Kidney glomerular epithelial cell (primary cell): ENCODE measurements at regions not wholly inside any gene's neighbourhood (a gene's known extent, or its start where the extent isn't known, plus 50 kb on each side); places are given as distances from the start of the nearest gene placed in this dataset.
A peak's percentile ranks its signal among the peaks of the same experiment; 100 is the strongest.
"Not testable (repeated sequence)": the region's sequence is repeated elsewhere in the genome, so short reads cannot be mapped to it uniquely, and the experiment has no call there.

ENCODE experiments used
- DNase-seq: peaks from one replicate; lab custom pipeline; 2025; lab: John Stamatoyannopoulos, UW

- no peak for DNase-seq
Observed at GRCh38 chr5:18354828-18355227, 720.6 kb downstream of the TAF11L14 start.

- DNase-seq = no peak
Observed at GRCh38 chr5:18357486-18357885, 723.2 kb downstream of the TAF11L14 start.

- no peak for DNase-seq
Observed at GRCh38 chr5:18366234-18366633, 732.0 kb downstream of the TAF11L14 start.

GRCh38 chr5:18370531-18370930, 736.3 kb downstream of the TAF11L14 start:
- no peak for DNase-seq

- DNase-seq = no peak
Observed at GRCh38 chr5:18375641-18376040, 741.4 kb downstream of the TAF11L14 start.

- no peak for DNase-seq
Observed at GRCh38 chr5:18378066-18378465, 743.8 kb downstream of the TAF11L14 start.

GRCh38 chr5:18379189-18379588, 744.9 kb downstream of the TAF11L14 start:
- DNase-seq = no peak

- DNase-seq = no peak
Observed at GRCh38 chr5:18380729-18381362, 746.6 kb downstream of the TAF11L14 start.

- peak; percentile 47 for DNase-seq
Observed at GRCh38 chr5:18393565-18394442, 759.5 kb downstream of the TAF11L14 start.

- DNase-seq = no peak
Observed at GRCh38 chr5:18394443-18394804, 760.2 kb downstream of the TAF11L14 start.

GRCh38 chr5:18395126-18396110, 761.2 kb downstream of the TAF11L14 start:
- no peak for DNase-seq

- DNase-seq = no peak
Observed at GRCh38 chr5:18397371-18397770, 763.1 kb downstream of the TAF11L14 start.

GRCh38 chr5:18397891-18398290, 763.6 kb downstream of the TAF11L14 start:
- no peak for DNase-seq

- not testable (repeated sequence) for DNase-seq
Observed at GRCh38 chr5:18399461-18400327, 765.4 kb downstream of the TAF11L14 start.

GRCh38 chr5:18403141-18403540, 768.9 kb downstream of the TAF11L14 start:
- DNase-seq = no peak

- DNase-seq = no peak
Observed at GRCh38 chr5:18403941-18404438, 769.7 kb downstream of the TAF11L14 start.

GRCh38 chr5:18420711-18421110, 786.5 kb downstream of the TAF11L14 start:
- no peak for DNase-seq

GRCh38 chr5:18433336-18433735, 799.1 kb downstream of the TAF11L14 start:
- no peak for DNase-seq

GRCh38 chr5:18438126-18438525, 803.9 kb downstream of the TAF11L14 start:
- no peak for DNase-seq

- DNase-seq = no peak
Observed at GRCh38 chr5:18455521-18455920, 821.3 kb downstream of the TAF11L14 start.

GRCh38 chr5:18457255-18457654, 823.0 kb downstream of the TAF11L14 start:
- DNase-seq = no peak
